GF-D8 (cell line): ENCODE measurements at regions not wholly inside any gene's neighbourhood (a gene's known extent, or its start where the extent isn't known, plus 50 kb on each side); places are given as distances from the start of the nearest gene placed in this dataset.

Source experiments
- DNase-seq: peaks from one replicate; lab custom pipeline; 2025; lab: John Stamatoyannopoulos, UW

- no peak for DNase-seq
Observed at GRCh38 chr1:108050911-108051629, 86.1 kb upstream of the VAV3 start.

- peak; percentile 10 for DNase-seq
Observed at GRCh38 chr1:108050158-108050557, 85.2 kb upstream of the VAV3 start.

- DNase-seq: peak; percentile 26
Observed at GRCh38 chr1:108049178-108049819, 84.3 kb upstream of the VAV3 start.

DNA sequence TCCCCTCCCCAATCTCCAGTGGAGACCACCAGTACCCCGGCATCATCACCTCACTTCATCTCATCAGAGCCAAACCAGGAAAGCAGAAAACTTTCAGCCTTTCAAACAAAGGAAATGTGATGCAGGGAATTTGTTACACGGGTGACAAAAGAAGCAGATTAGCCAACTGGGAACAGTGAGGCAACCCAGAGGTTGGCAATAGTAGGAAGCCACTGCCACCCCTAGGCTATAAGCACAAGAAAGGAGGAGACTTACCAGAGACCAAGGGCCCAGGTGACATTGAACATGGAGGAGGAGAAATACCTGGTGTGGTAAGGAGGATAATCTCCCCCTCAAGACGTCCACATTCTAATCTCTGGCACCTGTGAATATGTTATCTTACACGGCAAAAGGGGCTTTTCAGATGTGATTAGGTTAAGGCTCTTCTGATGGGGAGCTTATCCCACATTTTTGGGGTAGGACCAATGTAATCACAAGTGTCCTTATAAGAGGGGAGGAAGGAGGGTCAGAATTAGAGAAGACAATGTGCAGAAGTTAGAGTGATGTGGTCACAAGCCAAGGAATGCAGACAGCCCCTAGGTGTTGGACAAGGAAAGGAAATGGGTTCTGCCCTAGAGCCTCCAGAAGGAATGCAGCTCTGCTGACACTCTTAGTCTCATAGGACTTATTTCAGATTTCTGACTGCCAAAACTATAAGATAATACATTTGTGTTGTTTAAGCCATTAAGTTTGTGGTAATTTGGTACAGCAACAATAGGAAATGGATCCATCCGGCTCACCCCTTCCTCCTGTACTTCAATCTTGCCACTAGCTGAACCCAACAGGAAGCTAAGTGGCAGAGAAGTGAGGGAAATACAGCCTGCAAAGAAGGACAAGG, 83.6 kb upstream of the VAV3 start:
- DNase-seq: no peak

- no peak for DNase-seq
Observed at GRCh38 chr1:108047085-108047484, 82.1 kb upstream of the VAV3 start.

DNA sequence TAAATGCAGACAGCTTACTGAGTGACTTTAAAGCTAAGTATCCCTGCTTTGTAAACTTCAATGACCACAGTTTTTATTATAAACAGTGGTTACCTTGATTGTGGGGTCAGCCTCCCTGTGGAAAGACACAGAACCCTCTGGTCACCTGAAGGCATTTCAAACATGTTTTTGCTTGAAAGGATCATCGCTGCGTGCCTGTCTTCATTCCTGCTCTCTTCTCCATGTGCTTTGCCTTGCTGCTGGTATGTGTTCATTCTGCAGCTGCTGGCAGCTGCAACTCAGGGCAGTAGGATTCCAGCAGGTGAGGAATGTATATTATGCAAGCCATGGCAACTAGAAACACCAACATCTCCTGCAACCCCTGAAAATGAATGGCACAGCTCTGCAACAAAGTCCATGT, 81.0 kb upstream of the VAV3 start:
- DNase-seq: no peak

GRCh38 chr1:108045460-108045859, 80.5 kb upstream of the VAV3 start:
- no peak for DNase-seq

GRCh38 chr1:108044318-108044717, 79.3 kb upstream of the VAV3 start:
- no peak for DNase-seq

GRCh38 chr1:108043707-108044106, 78.7 kb upstream of the VAV3 start:
- DNase-seq: peak; percentile 31

DNA sequence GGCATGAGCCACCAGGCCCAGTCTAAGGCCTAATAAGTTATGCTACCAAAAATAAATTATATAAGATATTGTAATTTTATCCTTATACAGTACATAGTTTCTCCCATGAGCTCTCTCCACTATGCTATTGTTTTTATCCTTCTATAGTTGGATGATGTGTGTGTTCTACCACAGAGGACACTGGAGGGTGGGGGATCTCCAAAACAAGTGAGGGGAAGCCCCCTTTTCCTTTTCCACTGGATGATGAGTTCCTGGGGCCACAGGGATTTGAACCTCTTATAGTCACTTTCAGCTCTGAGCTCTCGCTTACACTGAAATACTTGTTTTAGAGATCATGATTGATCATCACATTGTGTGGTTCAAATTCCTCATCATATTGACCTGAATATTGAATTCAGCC, 77.6 kb upstream of the VAV3 start:
- no peak for DNase-seq

DNA sequence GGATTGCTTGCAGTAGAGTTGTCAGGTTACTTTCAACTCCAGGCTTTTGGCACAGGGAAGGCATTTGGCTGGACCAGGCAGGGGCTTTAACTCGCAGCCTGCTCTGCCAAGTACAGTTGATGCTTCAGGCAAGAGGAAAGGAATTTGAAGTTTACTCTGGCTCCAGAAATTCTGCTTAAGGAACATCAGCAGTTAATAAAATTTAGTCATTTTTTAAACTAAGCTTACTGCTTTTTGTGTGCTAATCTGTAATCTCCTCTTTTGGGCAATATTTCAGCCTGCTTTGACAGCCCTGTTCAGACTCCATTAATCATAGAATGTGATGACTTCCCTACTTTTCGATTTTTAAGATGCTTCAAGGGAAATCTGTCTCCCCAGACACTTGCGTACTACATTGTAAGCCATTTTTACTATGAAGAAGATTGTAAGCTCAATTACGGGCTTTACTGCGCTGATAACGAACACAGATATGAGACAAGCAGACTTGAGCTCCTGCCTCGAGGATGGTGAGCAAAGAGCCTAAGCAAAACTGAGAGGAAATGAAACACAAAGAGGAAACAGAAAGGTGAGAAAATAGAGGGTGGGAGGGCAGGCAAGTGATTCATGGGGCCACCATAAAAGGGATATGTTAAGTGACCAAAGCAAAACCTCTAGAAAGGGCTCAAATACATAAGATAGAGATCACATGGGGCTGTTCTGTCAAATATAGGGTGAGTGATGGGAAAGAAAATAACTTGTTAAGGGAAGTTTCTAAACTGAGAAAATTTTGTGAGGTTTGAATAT, 76.6 kb upstream of the VAV3 start:
- no peak for DNase-seq

DNA sequence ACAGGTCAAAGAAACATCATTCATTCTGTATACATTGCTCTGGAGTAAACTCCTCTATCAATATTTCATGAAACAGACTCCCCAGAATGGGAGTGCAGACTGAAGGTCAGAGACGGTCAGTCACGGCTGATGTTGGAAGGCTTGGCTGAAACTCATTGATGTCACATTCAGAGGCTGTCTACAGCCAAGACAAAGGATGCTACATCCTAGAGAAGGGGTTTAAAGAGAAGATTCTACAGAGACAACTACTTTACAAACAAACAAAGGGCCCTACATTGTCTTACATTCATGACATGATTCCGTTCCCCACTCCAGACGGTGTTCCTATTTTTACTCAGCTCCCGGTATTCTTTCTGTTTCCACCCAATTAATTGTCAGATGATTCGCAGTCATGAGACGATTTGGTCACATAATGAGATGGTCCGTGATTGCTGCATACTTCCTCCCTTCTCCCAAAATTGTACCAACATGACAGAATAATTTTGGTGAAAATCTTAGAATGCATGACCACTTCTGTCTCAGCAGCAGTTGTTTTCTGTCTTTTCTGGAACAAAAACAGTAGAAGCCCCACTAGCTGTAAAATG, 73.8 kb upstream of the VAV3 start:
- DNase-seq: no peak

DNA sequence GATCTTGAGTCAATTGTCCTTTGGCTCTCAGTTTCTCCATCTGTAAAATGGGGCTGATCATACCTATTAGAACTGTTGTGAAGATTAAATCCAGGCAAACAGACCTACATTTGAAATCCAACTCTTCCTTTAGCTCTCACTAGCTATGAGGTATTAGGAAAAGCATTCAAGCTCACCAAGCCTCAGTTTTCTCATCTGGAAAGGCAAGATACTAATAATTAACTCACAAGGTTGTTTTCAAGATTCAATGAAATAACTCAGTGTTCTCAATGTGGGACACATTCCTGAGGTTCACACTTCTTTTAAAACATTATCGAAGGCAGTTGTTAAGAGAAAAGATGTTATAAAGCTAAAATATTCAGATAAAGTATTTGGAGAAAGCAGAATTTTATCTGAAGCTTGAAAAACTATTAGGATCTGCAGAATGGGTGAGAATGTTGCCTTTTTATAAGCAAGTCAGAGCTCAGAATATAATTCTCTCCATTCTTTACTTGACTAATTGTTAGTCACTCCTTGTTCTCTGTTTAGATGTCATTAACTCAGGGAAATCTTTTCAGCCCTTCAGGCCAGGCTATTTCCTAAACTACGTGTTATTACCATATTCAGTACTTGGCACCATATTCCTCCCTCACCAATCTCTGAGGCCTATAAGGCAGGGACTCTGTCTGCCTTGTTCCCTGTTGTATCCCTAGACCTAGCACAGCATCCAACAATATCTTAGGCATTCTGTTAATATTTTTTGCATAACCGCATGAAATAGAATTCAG, 72.0 kb upstream of the VAV3 start:
- no peak for DNase-seq

GRCh38 chr1:108034396-108034795, 69.4 kb upstream of the VAV3 start:
- DNase-seq: no peak

GRCh38 chr1:108033550-108033951, 68.6 kb upstream of the VAV3 start:
- no peak for DNase-seq

GRCh38 chr1:108028841-108029388, 63.9 kb upstream of the VAV3 start:
- peak; percentile 6 for DNase-seq

DNA sequence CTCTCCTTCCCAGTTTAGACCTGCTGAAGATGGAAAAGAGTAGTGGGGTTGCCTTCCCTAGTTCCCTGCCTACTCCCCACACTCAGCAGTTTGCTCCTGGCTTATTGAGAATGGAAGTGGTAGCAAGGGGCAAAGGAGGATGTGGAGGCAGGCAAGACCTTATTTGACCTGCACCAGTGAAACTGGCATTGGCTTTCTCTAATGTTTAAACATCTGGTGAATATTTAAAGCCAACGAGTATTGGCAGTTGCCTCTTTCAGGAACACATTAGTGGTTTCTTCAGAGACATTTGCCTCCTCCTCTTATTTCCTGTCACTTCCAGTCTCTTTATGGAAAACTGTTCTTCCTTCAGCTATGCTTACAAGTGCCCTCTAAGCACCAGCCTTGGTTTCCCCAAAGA, 62.4 kb upstream of the VAV3 start:
- no peak for DNase-seq

GRCh38 chr1:108017698-108018097, 52.7 kb upstream of the VAV3 start:
- no peak for DNase-seq

GRCh38 chr1:108016451-108016920, 51.5 kb upstream of the VAV3 start:
- DNase-seq: peak; percentile 74
